LNCaP clone FGC (cell line): ENCODE measurements at regions not wholly inside any gene's neighbourhood (a gene's known extent, or its start where the extent isn't known, plus 50 kb on each side); places are given as distances from the start of the nearest gene placed in this dataset.
"Not testable (repeated sequence)": the region's sequence is repeated elsewhere in the genome, so short reads cannot be mapped to it uniquely, and the experiment has no call there.

ENCODE experiments used
- DNase-seq: peaks from one replicate; pipeline ENCODE4 v3.0.0-alpha.2; 2011; ENCODE audit warnings: low read depth
- H3K4me3 ChIP-seq: 2 replicates; pipeline ENCODE4 v1.5.1; 2011; ENCODE audit warnings: mild to moderate bottlenecking, low read depth, low read length, control low read depth
- TF ChIP-seq, protein P1 (sequence below): IDR thresholded peaks from 2 replicates; pipeline ENCODE4 v1.5.1; 2012; ENCODE audit warnings: mild to moderate bottlenecking; ENCODE audit not compliant: control insufficient read depth, insufficient read depth; ENCODE audit errors: extremely low read depth

DNA sequence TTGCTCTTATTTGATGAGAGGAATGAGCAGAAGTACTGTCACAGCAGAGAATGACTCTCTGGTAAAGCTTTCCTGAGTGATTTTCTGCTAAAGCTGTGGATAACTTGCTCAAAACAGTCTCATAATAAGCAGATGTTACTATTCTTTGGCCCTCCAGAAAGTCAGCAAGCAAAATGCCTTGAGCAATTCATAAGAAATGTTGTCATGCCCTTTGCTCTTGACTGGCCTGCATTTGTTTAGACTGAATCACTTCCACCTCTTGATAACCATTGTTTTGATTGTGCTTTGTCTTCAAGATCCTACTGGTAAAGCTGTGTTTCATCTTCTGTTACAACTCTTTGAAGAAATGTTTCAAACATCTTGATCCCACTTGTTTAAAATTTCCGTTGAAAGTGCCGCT lies 457.9 kb upstream of the FOXG1 start:
- no peak overlapping the region for H3K4me3 ChIP-seq
- no peak for DNase-seq
- TF ChIP-seq, protein P1, sequence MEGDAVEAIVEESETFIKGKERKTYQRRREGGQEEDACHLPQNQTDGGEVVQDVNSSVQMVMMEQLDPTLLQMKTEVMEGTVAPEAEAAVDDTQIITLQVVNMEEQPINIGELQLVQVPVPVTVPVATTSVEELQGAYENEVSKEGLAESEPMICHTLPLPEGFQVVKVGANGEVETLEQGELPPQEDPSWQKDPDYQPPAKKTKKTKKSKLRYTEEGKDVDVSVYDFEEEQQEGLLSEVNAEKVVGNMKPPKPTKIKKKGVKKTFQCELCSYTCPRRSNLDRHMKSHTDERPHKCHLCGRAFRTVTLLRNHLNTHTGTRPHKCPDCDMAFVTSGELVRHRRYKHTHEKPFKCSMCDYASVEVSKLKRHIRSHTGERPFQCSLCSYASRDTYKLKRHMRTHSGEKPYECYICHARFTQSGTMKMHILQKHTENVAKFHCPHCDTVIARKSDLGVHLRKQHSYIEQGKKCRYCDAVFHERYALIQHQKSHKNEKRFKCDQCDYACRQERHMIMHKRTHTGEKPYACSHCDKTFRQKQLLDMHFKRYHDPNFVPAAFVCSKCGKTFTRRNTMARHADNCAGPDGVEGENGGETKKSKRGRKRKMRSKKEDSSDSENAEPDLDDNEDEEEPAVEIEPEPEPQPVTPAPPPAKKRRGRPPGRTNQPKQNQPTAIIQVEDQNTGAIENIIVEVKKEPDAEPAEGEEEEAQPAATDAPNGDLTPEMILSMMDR = no peak

DNA sequence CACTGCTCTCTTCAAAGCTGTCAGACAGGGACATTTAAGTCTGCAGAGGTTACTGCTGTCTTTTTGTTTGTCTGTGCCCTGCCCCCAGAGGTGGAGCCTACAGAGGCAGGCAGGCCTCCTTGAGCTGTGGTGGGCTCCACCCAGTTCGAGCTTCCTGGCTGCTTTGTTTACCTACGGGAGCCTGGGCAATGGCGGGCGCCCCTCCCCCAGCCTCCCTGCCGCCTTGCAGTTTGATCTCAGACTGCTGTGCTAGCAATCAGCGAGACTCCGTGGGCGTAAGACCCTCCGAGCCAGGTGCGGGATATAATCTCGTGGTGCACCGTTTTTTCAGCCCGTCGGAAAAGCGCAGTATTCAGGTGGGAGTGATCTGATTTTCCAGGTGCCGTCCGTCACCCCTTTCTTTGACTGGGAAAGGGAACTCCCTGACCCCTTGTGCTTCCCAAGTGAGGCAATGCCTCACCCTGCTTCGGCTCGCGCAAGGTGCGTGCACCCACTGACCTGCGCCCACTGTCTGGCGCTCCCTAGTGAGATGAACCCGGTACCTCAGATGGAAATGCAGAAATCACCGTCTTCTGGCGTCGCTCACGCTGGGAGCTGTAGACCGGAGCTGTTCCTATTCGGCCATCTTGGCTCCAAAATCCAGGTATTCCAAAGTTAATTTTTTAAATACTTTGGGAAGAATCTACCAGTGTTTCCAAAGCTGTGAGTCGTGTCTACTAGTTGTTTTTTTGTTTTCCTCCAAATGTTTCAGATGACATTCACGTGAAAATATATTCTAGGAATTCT lies 448.5 kb upstream of the FOXG1 start:
- DNase-seq = not testable (repeated sequence)
- H3K4me3 ChIP-seq = peak overlapping the region; percentile 41

DNA sequence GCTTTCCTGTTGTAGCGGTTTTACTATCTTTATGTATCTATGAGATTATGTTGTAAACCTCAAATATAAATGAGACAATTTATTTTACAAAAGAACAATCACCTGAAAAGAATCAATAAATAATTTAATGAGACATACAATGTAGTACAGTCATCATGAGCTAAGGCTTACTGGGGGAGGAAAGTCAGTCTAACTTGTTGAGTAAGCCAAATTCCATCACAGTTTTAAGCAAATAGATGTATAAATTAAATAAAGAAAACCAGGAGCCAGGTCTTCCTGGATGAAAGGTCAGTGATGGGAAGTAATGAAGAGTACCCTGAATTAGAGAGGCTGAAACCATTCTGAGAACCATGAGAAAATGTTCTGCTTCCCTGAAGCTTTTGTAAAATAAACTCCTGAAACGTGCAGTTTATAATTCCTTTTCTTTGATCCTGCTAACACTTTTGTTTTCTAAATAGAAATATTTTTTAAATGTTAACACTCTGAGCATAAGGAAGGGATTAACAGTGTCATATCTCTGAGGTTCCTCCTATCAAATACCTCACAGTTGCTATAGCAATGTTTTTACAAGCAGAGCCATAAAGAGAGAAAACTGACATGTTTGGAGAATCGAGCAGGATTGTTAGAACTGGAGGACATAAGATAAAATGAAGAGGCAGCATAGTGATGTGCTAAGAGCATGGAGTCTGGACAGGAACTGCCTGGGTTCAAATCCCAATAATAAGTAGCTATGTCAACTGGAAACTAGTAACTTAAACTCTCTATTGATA lies 444.9 kb upstream of the FOXG1 start:
- DNase-seq = peak; percentile 10
- TF ChIP-seq, protein P1 = no peak
- H3K4me3 ChIP-seq = no peak overlapping the region

DNA sequence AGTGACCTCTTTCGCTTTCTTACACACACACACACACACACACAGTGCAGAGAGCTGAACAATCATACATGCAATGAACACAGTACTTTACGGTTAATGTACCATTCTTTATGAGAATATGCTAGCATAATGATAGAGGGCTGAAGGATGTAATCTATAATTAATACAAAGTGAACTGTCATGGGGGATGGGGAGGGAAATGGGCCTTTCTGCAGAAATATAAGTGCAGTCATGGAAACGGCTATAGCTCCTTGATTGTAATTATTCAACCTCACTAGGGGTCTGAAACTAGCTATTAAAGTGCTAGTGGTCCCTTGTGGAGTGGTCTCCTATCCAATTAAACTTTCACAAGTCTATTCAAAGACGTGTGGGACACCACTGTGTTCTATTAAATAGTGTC lies 443.2 kb upstream of the FOXG1 start:
- no peak for DNase-seq
- no peak overlapping the region for H3K4me3 ChIP-seq
- TF ChIP-seq, protein P1 = no peak

DNA sequence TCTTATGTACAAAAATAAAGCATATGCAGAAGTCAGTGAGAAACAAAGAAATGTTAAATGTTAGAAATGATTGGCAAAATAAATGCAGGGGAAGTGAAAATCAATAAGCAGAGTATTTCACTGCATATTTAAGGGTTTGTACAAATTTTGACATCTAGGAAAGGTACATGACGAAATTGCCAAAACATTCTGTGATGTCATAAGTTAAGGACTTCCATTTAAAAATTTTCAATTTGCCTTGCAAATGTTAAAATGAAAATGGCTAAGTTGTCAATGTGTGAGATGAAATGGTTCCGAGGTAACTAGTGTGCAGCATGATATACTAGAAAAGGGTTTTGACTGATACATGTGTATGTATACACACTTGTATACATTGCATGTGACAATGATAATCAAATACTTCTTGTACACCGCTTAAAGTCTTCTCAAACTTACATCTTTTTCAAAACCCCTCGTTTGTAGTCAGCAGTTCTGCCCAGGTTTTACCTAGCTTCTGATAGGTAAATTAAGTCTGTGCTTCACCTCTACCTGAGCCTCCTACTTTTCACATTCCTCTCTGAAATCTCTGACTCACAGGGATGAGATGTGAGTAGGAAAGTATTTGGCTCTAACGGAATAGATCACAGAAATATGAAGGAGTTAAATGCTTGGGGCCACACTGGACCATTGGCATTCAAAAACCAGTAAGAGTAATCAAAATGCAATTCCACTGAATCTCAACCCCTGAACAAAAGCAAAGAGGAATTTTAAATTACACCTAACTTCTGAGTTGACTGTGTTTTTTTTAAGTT lies 442.4 kb upstream of the FOXG1 start:
- DNase-seq = no peak
- H3K4me3 ChIP-seq = no peak overlapping the region
- TF ChIP-seq, protein P1 = no peak

DNA sequence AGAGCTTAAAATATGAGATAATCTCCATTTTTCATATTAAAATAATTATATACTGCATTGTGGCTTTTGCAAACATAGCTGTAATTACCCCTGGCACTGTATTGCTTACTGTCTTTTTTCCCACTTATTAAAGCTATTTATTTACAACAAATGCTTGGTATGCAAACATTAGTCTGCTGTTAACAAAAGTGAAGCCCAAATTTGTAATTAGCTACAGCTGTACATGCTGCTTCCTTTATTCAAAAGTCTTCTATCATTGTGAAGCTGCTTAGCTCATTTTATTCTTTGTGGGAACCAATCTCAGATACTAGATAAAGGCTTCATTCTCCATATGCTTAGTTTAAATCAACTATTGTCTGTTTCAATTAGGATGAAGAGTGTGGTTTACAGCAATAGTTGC lies 425.8 kb upstream of the FOXG1 start:
- no peak for DNase-seq
- TF ChIP-seq, protein P1 = no peak
- no peak overlapping the region for H3K4me3 ChIP-seq

DNA sequence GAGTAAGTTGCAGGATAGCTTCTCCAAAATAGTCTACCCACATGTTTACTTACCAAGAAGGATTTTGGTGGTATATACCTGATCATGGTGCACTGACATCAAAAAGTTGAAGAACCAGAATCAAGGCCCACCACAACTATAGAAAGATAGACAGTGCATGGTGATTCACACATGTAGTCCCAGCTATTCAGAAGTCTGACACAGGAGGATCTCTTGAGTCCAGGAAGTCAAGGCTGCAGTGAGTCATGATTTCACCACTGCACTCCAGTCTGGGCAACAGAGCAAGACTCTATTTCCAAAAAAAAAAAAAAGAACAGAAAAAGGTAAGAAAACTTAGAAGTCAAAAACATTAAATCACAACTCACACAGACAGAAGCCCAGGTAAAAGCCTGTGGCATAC lies 422.2 kb upstream of the FOXG1 start:
- TF ChIP-seq, protein P1 = no peak
- no peak overlapping the region for H3K4me3 ChIP-seq
- DNase-seq = no peak
